OCI-LY1 (cell line): ENCODE measurements at regions not wholly inside any gene's neighbourhood (a gene's known extent, or its start where the extent isn't known, plus 50 kb on each side); places are given as distances from the start of the nearest gene placed in this dataset.
"Not testable (repeated sequence)": the region's sequence is repeated elsewhere in the genome, so short reads cannot be mapped to it uniquely, and the experiment has no call there.

Source experiments
- H2AFZ ChIP-seq: fragments of 200-600 bp; sonication (generic), shearing (Covaris generic); 2 replicates; pipeline ENCODE4 v1.6.0; 2014; ENCODE audit warnings: antibody characterized with exemption, mild to moderate bottlenecking, low read length
- H3F3A ChIP-seq: fragments of 200-600 bp; sonication (generic), shearing (Covaris generic); 2 replicates; pipeline ENCODE4 v1.6.0; 2014; ENCODE audit warnings: mild to moderate bottlenecking, antibody characterized with exemption, low read length, moderate library complexity; ENCODE audit not compliant: insufficient read depth
- H3K27ac ChIP-seq: fragments of 200-600 bp; sonication (generic); 2 replicates; pipeline ENCODE4 v1.5.1; 2014; ENCODE audit warnings: low read length, mixed run types, mild to moderate bottlenecking, low read depth; ENCODE audit not compliant: poor library complexity, severe bottlenecking
- H3K27me3 ChIP-seq: fragments of 200-600 bp; sonication (generic); 2 replicates; pipeline ENCODE4 v1.6.0; 2014; ENCODE audit warnings: antibody characterized with exemption, mild to moderate bottlenecking, low read length, moderate library complexity; ENCODE audit not compliant: insufficient read depth
- H3K36me3 ChIP-seq: fragments of 200-600 bp; sonication (generic); 2 replicates; pipeline ENCODE4 v1.6.1; 2014; ENCODE audit warnings: mild to moderate bottlenecking, antibody characterized with exemption, low read length, moderate library complexity, mixed read lengths; ENCODE audit not compliant: insufficient read depth
- H3K4me1 ChIP-seq: fragments of 200-600 bp; sonication (generic); 2 replicates; pipeline ENCODE4 v1.5.1; 2014; ENCODE audit warnings: mild to moderate bottlenecking, low read length, moderate library complexity; ENCODE audit not compliant: insufficient read depth, severe bottlenecking
- H3K4me2 ChIP-seq: fragments of 200-600 bp; sonication (generic), shearing (Covaris generic); 2 replicates; pipeline ENCODE4 v1.6.1; 2014; ENCODE audit warnings: low read length
- H3K4me3 ChIP-seq: fragments of 200-600 bp; sonication (generic); 2 replicates; pipeline ENCODE4 v1.5.1; 2014; ENCODE audit warnings: low read length, low read depth, mild to moderate bottlenecking, mixed read lengths; ENCODE audit not compliant: poor library complexity, severe bottlenecking
- H3K79me2 ChIP-seq: fragments of 200-600 bp; shearing (Covaris generic); 2 replicates; pipeline ENCODE4 v1.6.1; 2016; ENCODE audit warnings: mixed run types, low read length, mixed read lengths; ENCODE audit not compliant: insufficient read depth
- H3K9ac ChIP-seq: fragments of 200-600 bp; sonication (generic), shearing (Covaris generic); 2 replicates; pipeline ENCODE4 v1.6.1; 2014; ENCODE audit warnings: mild to moderate bottlenecking, low read length, mixed read lengths
- H3K9me2 ChIP-seq: fragments of 200-600 bp; sonication (generic), shearing (Covaris generic); 2 replicates; pipeline ENCODE4 v1.6.1; 2014; ENCODE audit warnings: low read depth, mild to moderate bottlenecking, low read length, mixed read lengths
- H3K9me3 ChIP-seq: fragments of 200-600 bp; shearing (Covaris generic); 2 replicates; pipeline ENCODE4 v1.6.1; 2014; ENCODE audit warnings: low read length, mixed read lengths
- H4K20me1 ChIP-seq: fragments of 200-600 bp; sonication (generic), shearing (Covaris generic); 2 replicates; pipeline ENCODE4 v1.6.0; 2016; ENCODE audit warnings: mild to moderate bottlenecking, low read length; ENCODE audit not compliant: insufficient read depth
- EZH2 ChIP-seq: fragments of 200-600 bp; sonication (generic), shearing (Covaris generic); IDR thresholded peaks from 2 replicates; pipeline ENCODE4 v1.8.0; 2017; ENCODE audit warnings: borderline replicate concordance, mixed run types, mild to moderate bottlenecking, antibody characterized with exemption, low read length, moderate library complexity, mixed read lengths
- TF ChIP-seq, protein P1 (sequence below): fragments of 200-600 bp; sonication (generic), shearing (Covaris generic); IDR thresholded peaks from 2 replicates; pipeline ENCODE4 v1.5.1; 2017; ENCODE audit warnings: mild to moderate bottlenecking, antibody characterized with exemption, low read length, moderate library complexity, mixed read lengths

DNA sequence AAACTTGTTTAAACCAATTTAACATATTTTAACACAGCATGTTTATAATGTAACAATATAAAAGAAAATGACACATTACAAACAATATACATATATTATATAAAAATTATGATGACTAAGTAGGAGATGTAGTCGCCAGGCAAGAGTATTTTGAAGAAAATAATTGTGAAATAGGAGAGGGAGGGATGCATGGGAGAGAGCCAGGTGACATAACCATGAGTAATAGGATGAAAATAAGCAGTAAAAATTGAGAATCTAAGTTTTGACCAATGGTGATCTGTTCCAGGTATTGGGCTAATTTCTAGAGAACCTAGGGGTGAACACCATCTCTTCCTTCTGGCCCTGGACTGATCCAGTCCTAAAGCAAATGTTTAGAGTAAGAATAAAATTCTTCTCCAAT lies 315.2 kb upstream of the G2E3 start:
- Histone ChIP-seq H3F3A (no peaks in the 10 kb centered on the region), H4K20me1 (no peaks in the 10 kb centered on the region), H2AFZ (no peak overlapping the region), H3K9ac (no peak overlapping the region), H3K79me2 (no peaks in the 10 kb centered on the region), H3K9me3 (no peaks in the 10 kb centered on the region), H3K4me1 (no peaks in the 10 kb centered on the region), H3K36me3 (no peaks in the 10 kb centered on the region), H3K27me3 (no peaks in the 10 kb centered on the region), H3K9me2 (no peaks in the 10 kb centered on the region), H3K27ac (no peak overlapping the region), H3K4me3 (no peak overlapping the region), H3K4me2 (no peak overlapping the region)
- TF ChIP-seq EZH2: no peak
- TF ChIP-seq, protein P1, sequence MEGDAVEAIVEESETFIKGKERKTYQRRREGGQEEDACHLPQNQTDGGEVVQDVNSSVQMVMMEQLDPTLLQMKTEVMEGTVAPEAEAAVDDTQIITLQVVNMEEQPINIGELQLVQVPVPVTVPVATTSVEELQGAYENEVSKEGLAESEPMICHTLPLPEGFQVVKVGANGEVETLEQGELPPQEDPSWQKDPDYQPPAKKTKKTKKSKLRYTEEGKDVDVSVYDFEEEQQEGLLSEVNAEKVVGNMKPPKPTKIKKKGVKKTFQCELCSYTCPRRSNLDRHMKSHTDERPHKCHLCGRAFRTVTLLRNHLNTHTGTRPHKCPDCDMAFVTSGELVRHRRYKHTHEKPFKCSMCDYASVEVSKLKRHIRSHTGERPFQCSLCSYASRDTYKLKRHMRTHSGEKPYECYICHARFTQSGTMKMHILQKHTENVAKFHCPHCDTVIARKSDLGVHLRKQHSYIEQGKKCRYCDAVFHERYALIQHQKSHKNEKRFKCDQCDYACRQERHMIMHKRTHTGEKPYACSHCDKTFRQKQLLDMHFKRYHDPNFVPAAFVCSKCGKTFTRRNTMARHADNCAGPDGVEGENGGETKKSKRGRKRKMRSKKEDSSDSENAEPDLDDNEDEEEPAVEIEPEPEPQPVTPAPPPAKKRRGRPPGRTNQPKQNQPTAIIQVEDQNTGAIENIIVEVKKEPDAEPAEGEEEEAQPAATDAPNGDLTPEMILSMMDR: no peak

DNA sequence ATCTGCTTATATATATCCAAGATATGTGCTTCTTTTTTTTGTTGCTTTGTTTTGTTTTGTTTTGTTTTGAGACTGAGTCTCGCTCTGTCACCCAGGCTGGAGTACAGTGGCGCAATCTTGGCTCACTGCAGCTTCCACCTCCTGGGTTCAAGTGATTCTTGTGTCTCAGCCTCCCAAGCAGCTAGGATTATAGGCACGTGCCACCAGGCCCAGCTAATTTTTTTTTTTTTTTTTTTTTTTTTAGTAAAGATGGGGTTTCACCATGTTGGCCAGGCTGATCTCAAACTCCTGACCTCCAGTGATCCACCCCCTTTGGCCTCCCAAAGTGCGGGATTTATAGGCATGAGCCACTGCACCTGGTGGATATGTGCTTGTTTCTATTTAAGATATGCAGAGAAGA lies 314.6 kb upstream of the G2E3 start:
- H3K79me2 ChIP-seq, H3K27ac ChIP-seq, H3F3A ChIP-seq, H3K4me2 ChIP-seq, H3K9me2 ChIP-seq, H3K9me3 ChIP-seq, H4K20me1 ChIP-seq, H2AFZ ChIP-seq, H3K9ac ChIP-seq, H3K4me1 ChIP-seq, H3K4me3 ChIP-seq, H3K36me3 ChIP-seq, H3K27me3 ChIP-seq: not testable (repeated sequence)

GRCh38 chr14:30251017-30251416 lies 307.9 kb upstream of the G2E3 start:
- H3K9me3 ChIP-seq: no peaks in the 10 kb centered on the region
- no peaks in the 10 kb centered on the region for H3K79me2 ChIP-seq
- no peak overlapping the region for H3K9ac ChIP-seq
- H4K20me1 ChIP-seq: no peaks in the 10 kb centered on the region
- no peaks in the 10 kb centered on the region for H3K27me3 ChIP-seq
- H3K9me2 ChIP-seq: no peaks in the 10 kb centered on the region
- no peak overlapping the region for H3K4me3 ChIP-seq
- H3K4me1 ChIP-seq: no peaks in the 10 kb centered on the region
- H3K36me3 ChIP-seq: no peaks in the 10 kb centered on the region
- no peak overlapping the region for H3K4me2 ChIP-seq
- no peak overlapping the region for H3K27ac ChIP-seq
- H2AFZ ChIP-seq: no peak overlapping the region
- TF ChIP-seq EZH2: no peak
- TF ChIP-seq, protein P1: no peak
- no peaks in the 10 kb centered on the region for H3F3A ChIP-seq

GRCh38 chr14:30251557-30252100 lies 307.3 kb upstream of the G2E3 start:
- no peaks in the 10 kb centered on the region for H3F3A ChIP-seq
- no peaks in the 10 kb centered on the region for H3K36me3 ChIP-seq
- H3K4me1 ChIP-seq: no peaks in the 10 kb centered on the region
- H3K79me2 ChIP-seq: no peaks in the 10 kb centered on the region
- H3K9ac ChIP-seq: no peak overlapping the region
- no peak overlapping the region for H3K4me2 ChIP-seq
- H3K9me3 ChIP-seq: no peaks in the 10 kb centered on the region
- TF ChIP-seq, protein P1: no peak
- TF ChIP-seq EZH2: no peak
- no peak overlapping the region for H2AFZ ChIP-seq
- no peak overlapping the region for H3K27ac ChIP-seq
- no peaks in the 10 kb centered on the region for H3K9me2 ChIP-seq
- H3K4me3 ChIP-seq: no peak overlapping the region
- no peaks in the 10 kb centered on the region for H4K20me1 ChIP-seq
- no peaks in the 10 kb centered on the region for H3K27me3 ChIP-seq
